SH-SY5Y (cell line): ENCODE measurements at regions not wholly inside any gene's neighbourhood (a gene's known extent, or its start where the extent isn't known, plus 50 kb on each side); places are given as distances from the start of the nearest gene placed in this dataset.

ENCODE experiments used
- GATA2 ChIP-seq: IDR thresholded peaks from 2 replicates; pipeline ENCODE4 v1.6.1; 2011; ENCODE audit warnings: mild to moderate bottlenecking, low read depth, low read length
- GATA3 ChIP-seq: IDR thresholded peaks from 2 replicates; pipeline ENCODE4 v1.6.1; 2011; ENCODE audit warnings: low read depth, mild to moderate bottlenecking, low read length, moderate library complexity

DNA sequence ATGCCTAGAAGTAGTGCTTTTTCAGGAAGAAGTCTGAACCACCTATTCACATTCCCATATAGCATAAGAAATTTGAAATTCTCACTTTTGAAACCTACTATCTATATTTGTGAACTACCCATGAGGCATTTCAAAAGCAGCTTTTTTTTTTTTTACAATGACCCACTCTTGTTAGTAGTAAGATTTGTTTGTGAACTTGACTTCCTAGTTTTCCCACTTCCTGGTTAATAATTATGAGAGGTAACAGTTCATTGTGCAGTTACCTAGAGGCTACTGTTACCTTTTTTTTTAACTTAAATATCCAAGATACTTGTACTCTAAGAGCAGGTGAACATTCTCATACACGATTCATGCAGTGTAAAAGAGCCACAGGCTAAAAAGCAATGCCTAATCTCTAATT lies 371.7 kb upstream of the ADGRL2 start:
- TF ChIP-seq GATA2: no peak
- no peak for TF ChIP-seq GATA3

- TF ChIP-seq GATA3 (no peak), GATA2 (no peak)
Observed at GRCh38 chr1:81424816-81425215, 375.9 kb upstream of the ADGRL2 start.

DNA sequence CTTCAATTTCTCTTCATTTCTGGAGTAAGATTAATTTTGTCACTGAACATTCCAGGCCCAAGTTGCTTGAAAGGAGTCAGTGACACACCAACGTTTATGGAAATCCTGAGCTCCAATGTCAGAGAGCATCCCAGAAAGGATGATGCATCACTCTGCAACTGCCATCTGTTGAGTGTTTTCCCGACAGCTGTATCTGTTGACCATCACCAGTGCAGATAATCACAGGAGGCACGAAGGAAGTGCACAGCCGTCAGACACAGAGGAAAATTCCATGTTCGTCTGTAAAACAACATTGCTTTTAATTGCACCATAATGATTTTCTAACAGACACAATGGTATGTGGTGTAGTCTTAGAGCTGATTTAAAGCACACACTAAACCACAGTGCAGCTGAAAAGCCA lies 376.7 kb upstream of the ADGRL2 start:
- peak; percentile 59; the same call in 1 of the 2 replicates for TF ChIP-seq GATA3
- TF ChIP-seq GATA2: peak; percentile 85

DNA sequence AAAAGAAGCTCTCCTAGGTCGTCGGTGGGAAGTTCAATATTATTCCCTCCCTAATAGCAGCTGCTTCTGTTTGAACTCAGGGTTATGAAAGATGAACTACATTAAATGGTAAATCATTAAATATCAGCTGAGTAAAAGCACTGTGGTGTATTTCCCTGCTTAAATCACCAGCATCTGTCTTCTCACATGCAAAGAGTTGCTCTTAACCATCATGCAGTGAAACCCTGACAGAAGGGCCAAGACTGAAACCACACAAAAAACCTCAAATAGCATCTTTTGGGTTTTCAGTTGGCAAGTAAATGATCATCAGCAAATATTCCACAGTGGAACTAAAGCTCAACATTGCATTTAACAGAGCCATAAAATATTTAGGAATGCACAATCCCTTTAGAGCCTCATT lies 380.0 kb upstream of the ADGRL2 start:
- TF ChIP-seq GATA3: no peak
- no peak for TF ChIP-seq GATA2

DNA sequence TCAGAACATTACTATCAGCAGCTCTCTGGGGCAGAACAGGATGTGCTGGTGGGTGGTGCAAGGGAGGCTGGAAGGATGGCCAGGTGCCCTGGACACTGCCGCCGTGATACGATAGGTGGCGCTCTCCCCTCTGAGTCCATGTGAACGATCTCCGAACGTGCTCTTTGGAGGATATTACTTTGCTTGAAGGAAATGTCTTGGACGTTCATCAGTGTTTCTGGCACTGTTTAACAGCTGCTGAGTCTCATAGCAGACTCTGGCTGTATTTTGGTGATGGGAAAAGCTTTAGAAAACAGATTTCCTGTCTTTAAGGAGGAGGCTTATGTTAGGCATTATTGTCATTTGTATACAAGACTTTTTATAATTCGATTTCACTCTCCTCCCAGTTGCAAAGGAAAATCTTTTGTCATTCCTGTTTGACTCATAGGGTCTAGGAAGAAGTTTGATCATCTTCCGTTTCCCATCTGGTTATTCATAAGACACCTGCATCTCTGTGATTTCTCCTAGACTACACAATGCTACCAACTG lies 386.2 kb upstream of the ADGRL2 start:
- no peak for TF ChIP-seq GATA2

DNA sequence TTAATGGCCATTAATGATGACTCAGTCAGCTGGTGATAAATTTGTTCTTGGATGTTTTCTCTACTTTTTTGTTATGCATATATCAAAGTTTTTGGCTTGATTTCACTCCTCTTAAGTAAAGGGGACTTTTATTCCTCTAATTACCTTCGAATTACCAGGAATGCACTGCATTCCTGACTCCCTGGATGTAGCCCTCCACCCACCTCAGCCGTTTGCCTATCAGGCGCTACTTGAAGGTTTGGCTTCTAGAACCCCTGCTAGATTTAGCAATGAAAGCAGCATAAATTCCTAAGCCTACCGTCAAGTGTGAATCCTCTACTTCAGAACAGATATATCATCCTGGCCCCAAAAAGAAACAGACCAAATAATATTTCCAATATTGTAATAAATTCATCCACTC lies 387.8 kb upstream of the ADGRL2 start:
- no peak for TF ChIP-seq GATA2
- TF ChIP-seq GATA3: no peak

- no peak for TF ChIP-seq GATA2
- no peak for TF ChIP-seq GATA3
Observed at GRCh38 chr1:81410941-81411340, 389.8 kb upstream of the ADGRL2 start.

DNA sequence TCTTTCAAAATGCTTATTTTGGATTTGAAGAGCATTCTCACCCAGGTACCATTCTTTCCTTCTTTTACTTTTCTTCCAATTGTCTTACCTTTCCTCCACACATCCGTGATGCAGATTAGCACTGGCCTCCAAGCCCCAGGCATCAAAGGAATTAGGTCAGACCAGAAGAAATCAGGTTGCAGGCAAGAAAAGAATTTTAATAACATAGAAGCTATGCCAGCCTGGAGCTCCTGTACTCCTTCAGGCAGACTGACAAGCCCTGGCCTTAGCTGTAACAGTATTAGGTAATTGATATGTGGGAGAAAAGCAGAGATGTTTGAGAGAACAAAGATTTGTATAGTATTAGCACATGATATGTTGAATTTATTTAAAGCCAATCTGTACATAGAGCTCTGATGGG lies 390.4 kb upstream of the ADGRL2 start:
- TF ChIP-seq GATA2: no peak
- TF ChIP-seq GATA3: no peak

GRCh38 chr1:81409780-81410274 lies 390.9 kb upstream of the ADGRL2 start:
- TF ChIP-seq GATA3: no peak
- no peak for TF ChIP-seq GATA2

DNA sequence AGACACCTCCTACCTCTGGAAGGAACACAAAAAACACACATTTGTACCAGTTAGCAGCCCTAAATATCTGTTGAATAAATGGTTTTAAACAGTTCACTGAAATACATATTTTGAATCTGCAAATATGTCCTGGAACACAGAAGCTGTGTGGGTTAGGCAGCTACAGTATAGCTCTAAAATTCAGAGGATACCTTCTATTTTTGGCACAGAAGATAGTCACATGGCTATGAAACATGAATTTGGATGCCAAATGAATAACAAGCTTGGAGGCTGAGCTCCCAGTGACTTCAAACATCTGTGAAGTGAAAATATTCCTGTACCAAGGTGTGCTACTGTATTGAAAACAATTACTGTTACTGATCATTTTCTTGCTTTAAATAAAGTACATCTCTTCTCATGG lies 391.5 kb upstream of the ADGRL2 start:
- TF ChIP-seq GATA3 (no peak), GATA2 (no peak)

DNA sequence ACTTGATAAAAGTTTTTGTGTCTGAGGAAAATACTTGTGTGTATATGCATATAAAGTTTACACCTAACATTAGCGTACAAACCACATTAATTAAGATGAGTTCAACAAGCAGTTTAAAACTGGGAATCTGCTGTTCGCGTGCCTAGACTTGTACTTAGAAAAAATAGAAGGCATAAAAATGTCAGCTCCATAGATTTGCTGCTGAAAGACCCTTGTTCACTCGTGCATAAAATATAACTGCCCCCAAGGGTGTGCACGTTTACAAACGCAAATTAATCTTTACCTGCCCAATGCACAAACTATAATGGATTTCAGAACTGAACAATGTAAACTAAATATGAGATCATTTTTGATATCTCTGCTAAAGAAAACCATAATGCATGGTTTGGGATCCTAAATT lies 392.3 kb upstream of the ADGRL2 start:
- no peak for TF ChIP-seq GATA3
- TF ChIP-seq GATA2: no peak

- TF ChIP-seq GATA2 (0 out of 2 replicates have a peak, but pooled peaks have one; percentile 19), GATA3 (peak; percentile 35; the same call in 1 of the 2 replicates)
Observed at GRCh38 chr1:81407000-81407821, 393.5 kb upstream of the ADGRL2 start.

- no peak for TF ChIP-seq GATA2
- TF ChIP-seq GATA3: no peak
Observed at GRCh38 chr1:81406292-81406999, 394.3 kb upstream of the ADGRL2 start.

- no peak for TF ChIP-seq GATA3
- no peak for TF ChIP-seq GATA2
Observed at GRCh38 chr1:81398041-81398440, 402.7 kb upstream of the ADGRL2 start.

DNA sequence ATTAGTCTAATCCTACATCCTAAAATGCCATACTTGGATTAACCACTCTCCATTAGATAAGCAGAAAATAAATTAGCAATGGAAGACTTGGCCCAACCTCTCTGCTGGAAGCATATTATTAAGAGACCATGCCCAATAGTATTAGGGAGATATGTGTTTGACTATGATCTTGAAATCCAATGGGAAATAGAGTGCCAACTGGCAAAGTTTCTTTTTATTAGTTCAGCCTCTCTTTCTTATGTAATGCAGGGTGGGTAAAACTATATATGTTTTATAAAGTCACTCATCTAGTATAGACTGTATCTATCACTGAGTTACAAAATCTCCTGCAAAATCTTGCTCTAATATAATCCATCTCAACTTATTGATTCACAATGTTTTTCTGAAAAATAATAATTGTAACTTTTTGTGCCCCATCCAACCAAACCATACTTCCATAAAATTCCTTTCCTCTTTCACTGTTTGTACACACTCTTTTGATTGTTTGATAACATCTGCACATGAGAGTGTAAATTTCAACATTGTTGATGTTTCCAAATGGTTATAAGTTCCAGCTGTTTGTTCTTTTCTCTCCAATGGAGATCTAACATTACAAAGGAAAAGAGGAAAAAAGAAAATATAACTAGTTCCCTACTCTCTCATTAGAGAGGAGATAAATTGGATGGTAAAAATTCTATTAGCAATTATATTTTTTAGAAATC lies 408.1 kb upstream of the ADGRL2 start:
- TF ChIP-seq GATA2: no peak
- peak; percentile 58 for TF ChIP-seq GATA3
